OCI-LY7 (cell line): ENCODE measurements at regions not wholly inside any gene's neighbourhood (a gene's known extent, or its start where the extent isn't known, plus 50 kb on each side); places are given as distances from the start of the nearest gene placed in this dataset.

Experiments
- BruUV-seq: library from RNA; stranded (reverse); fragments of 400-500 nt; replicated peaks from 2 replicates; lab custom pipeline; 2021; lab: Mats Ljungman, UMichigan
- CTCF ChIA-PET: fragments of 300-600 bp; sonication (Branson Sonifier 250); formaldehyde crosslinking; loops from one replicate; lab custom pipeline; 2022; ENCODE audit warnings: antibody characterized with exemption; ENCODE audit not compliant: unreplicated experiment; lab: Charles Lee
- POLR2A ChIA-PET: fragments of 300-600 bp; sonication (Branson Sonifier 250); formaldehyde crosslinking; loops from one replicate; lab custom pipeline; 2022; ENCODE audit warnings: antibody characterized with exemption; lab: Charles Lee
- DNase-seq: peaks from one replicate; pipeline ENCODE4 v3.0.0-alpha.2; 2015; ENCODE audit warnings: low spot score
- H2AFZ ChIP-seq: fragments of 200-600 bp; sonication (generic), shearing (Covaris generic); 2 replicates; pipeline ENCODE4 v1.6.1; 2014; ENCODE audit warnings: mild to moderate bottlenecking, antibody characterized with exemption, low read length, moderate library complexity
- H3K27ac ChIP-seq: fragments of 200-600 bp; sonication (generic); 2 replicates; pipeline ENCODE4 v1.5.1; 2014; ENCODE audit warnings: mixed run types, low read depth, mild to moderate bottlenecking, moderate library complexity, low read length, inconsistent platforms; ENCODE audit not compliant: poor library complexity, severe bottlenecking
- H3K36me3 ChIP-seq: fragments of 200-600 bp; sonication (generic); 2 replicates; pipeline ENCODE4 v1.6.1; 2014; ENCODE audit warnings: mild to moderate bottlenecking, antibody characterized with exemption, low read length, moderate library complexity, mixed read lengths; ENCODE audit not compliant: insufficient read depth
- H3K4me1 ChIP-seq: fragments of 200-600 bp; sonication (generic); 2 replicates; pipeline ENCODE4 v1.5.1; 2014; ENCODE audit warnings: mild to moderate bottlenecking, low read length; ENCODE audit not compliant: insufficient read depth, poor library complexity, severe bottlenecking
- H3K4me2 ChIP-seq: fragments of 200-600 bp; sonication (generic); 2 replicates; pipeline ENCODE4 v1.6.1; 2014; ENCODE audit warnings: mild to moderate bottlenecking, low read length
- H3K4me3 ChIP-seq: fragments of 200-600 bp; sonication (generic); 2 replicates; pipeline ENCODE4 v1.5.1; 2014; ENCODE audit warnings: mild to moderate bottlenecking, low read depth, low read length; ENCODE audit not compliant: poor library complexity, severe bottlenecking
- H3K79me2 ChIP-seq: fragments of 200-600 bp; sonication (generic); 2 replicates; pipeline ENCODE4 v1.6.1; 2016; ENCODE audit warnings: low read depth, mild to moderate bottlenecking, low read length, moderate library complexity, mixed read lengths; ENCODE audit not compliant: insufficient read depth
- H3K9me2 ChIP-seq: fragments of 200-600 bp; sonication (generic); 2 replicates; pipeline ENCODE4 v1.6.1; 2016; ENCODE audit warnings: mild to moderate bottlenecking, low read length, mixed read lengths; ENCODE audit not compliant: insufficient read depth
- H3K9me3 ChIP-seq: fragments of 200-600 bp; sonication (generic); 2 replicates; pipeline ENCODE4 v1.6.1; 2014; ENCODE audit warnings: mild to moderate bottlenecking, mixed run types, low read length, mixed read lengths
- H4K20me1 ChIP-seq: fragments of 200-600 bp; sonication (generic); 2 replicates; pipeline ENCODE4 v1.6.1; 2014; ENCODE audit warnings: mild to moderate bottlenecking, antibody characterized with exemption, low read length, moderate library complexity, mixed read lengths; ENCODE audit not compliant: insufficient read depth
- CTCF ChIP-seq: fragments of 200-600 bp; sonication (generic); conservative IDR thresholded peaks from 2 replicates; pipeline ENCODE4 v1.5.1; 2014; ENCODE audit warnings: mild to moderate bottlenecking, antibody characterized with exemption, low read length, moderate library complexity, mixed read lengths
- EZH2phosphoT487 ChIP-seq: fragments of 200-600 bp; sonication (generic); IDR thresholded peaks from 2 replicates; pipeline ENCODE4 v1.6.1; 2018; ENCODE audit warnings: low read depth, borderline replicate concordance, mild to moderate bottlenecking, mixed run types, antibody characterized with exemption, low read length, moderate library complexity, mixed read lengths
- intact Hi-C: fragments of 100-400 bp; cut with micrococcal nuclease; formaldehyde crosslinking; loops from one replicate; pipeline ENCODE4 v1.10.0; 2022; ENCODE audit not compliant: unreplicated experiment

DNA sequence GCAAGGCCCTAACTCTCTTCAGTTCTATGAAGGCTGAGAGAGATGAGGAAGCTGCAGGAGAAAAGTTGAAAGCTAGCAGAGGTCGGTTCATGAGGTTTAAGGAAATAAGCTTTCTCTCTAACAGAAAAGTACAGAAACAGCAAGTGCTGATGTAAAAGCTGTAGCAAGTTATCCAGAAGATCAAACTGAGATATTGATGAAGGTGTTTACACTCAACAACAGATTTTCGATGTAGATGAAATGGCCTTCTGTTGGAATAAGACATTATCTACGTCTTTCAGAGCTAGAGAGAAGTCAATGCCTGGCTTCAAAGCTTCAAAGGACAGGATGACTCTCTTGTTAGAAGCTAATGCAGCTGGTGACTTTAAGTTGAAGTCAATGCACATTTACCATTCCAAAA, 87.4 kb downstream of the PDCL3 start:
- no TSS peak for BruUV-seq
- no peaks in the 10 kb centered on the region for H4K20me1 ChIP-seq
- no peak for DNase-seq
- 0 out of 2 replicates have a peak, but pooled peaks cover 3% of the 10 kb centered on the region for H3K9me3 ChIP-seq
- H2AFZ ChIP-seq = no peak overlapping the region
- no peaks in the 10 kb centered on the region for H3K36me3 ChIP-seq
- TF ChIP-seq CTCF (no peak), EZH2phosphoT487 (no peak)
- no peak overlapping the region for H3K4me2 ChIP-seq
- no peaks in the 10 kb centered on the region for H3K4me1 ChIP-seq
- H3K27ac ChIP-seq = no peak overlapping the region
- H3K4me3 ChIP-seq = no peak overlapping the region
- no peaks in the 10 kb centered on the region for H3K79me2 ChIP-seq
- CTCF ChIA-PET = no interaction called here
- intact Hi-C loops = no loop called here
- POLR2A ChIA-PET = interaction anchor here (1.5 kb wide), 1 partner anchor 13 kb away, joined by 3 read pairs; no protein-coding TSS in a partner anchor
- H3K9me2 ChIP-seq = no peaks in the 10 kb centered on the region

GRCh38 chr2:100653449-100654035, 90.7 kb downstream of the PDCL3 start:
- H4K20me1 ChIP-seq = no peaks in the 10 kb centered on the region
- no peaks in the 10 kb centered on the region for H3K9me2 ChIP-seq
- TF ChIP-seq EZH2phosphoT487 (no peak), CTCF (no peak)
- ChIA-PET CTCF (no interaction called here), POLR2A (no interaction called here)
- H3K4me3 ChIP-seq = no peak overlapping the region
- no peak overlapping the region for H2AFZ ChIP-seq
- H3K27ac ChIP-seq = no peak overlapping the region
- intact Hi-C loops = no loop called here
- H3K4me1 ChIP-seq = no peaks in the 10 kb centered on the region
- BruUV-seq = no TSS peak
- no peak overlapping the region for H3K4me2 ChIP-seq
- no peaks in the 10 kb centered on the region for H3K79me2 ChIP-seq
- no peaks in the 10 kb centered on the region for H3K9me3 ChIP-seq
- no peak for DNase-seq
- H3K36me3 ChIP-seq = no peaks in the 10 kb centered on the region

GRCh38 chr2:100654611-100655010, 91.8 kb downstream of the PDCL3 start:
- DNase-seq = no peak
- intact Hi-C loops = no loop called here
- Histone ChIP-seq H3K9me3 (no peaks in the 10 kb centered on the region), H3K4me2 (no peak overlapping the region), H3K36me3 (no peaks in the 10 kb centered on the region), H3K4me3 (no peak overlapping the region), H3K9me2 (no peaks in the 10 kb centered on the region), H3K79me2 (no peaks in the 10 kb centered on the region), H3K27ac (no peak overlapping the region), H2AFZ (no peak overlapping the region), H4K20me1 (no peaks in the 10 kb centered on the region), H3K4me1 (no peaks in the 10 kb centered on the region)
- BruUV-seq = no TSS peak
- CTCF ChIA-PET = no interaction called here
- no peak for TF ChIP-seq CTCF
- no peak for TF ChIP-seq EZH2phosphoT487
- POLR2A ChIA-PET = interaction anchor here (0.5 to 1.1 kb wide), 3 partner anchors 20 to 390 kb away, joined by 3 read pairs; no protein-coding TSS in a partner anchor
